Spleen (tissue), 11 donors: ENCODE measurements at regions not wholly inside any gene's neighbourhood (a gene's known extent, or its start where the extent isn't known, plus 50 kb on each side); places are given as distances from the start of the nearest gene placed in this dataset.

Experiments used
- DNase-seq: peaks from one replicate; pipeline ENCODE4 v3.0.0-alpha.2; 2020
- H3K27ac ChIP-seq, 8 donors: fragments of 200-600 bp; sonication (generic) in 7 of 8; 1 replicate in 4 of 8; 2 replicates in 4 of 8; pipeline versions ENCODE4 v1.5.0 to v1.8.0; 2016 to 2021; ENCODE audit warnings: inconsistent platforms in 4 of 8, mild to moderate bottlenecking in 4 of 8, moderate library complexity in 1 of 8
- H3K27me3 ChIP-seq, 7 donors: fragments of 200-600 bp; sonication (generic) in 6 of 7; replicated peaks in 1 of 7; 1 replicate in 4 of 7; 2 replicates in 3 of 7; pipeline versions ENCODE4 v1.5.0 to v1.8.0; 2016 to 2021; ENCODE audit warnings: inconsistent platforms in 3 of 7, mild to moderate bottlenecking in 1 of 7
- H3K36me3 ChIP-seq, 6 donors: fragments of 200-600 bp; sonication (generic) in 5 of 6; 1 replicate in 4 of 6; 2 replicates in 2 of 6; pipeline versions ENCODE4 v1.5.0 to v1.8.0; 2016 to 2021; ENCODE audit warnings: inconsistent platforms in 2 of 6
- H3K4me1 ChIP-seq, 6 donors: fragments of 200-600 bp; sonication (generic) in 5 of 6; 1 replicate in 3 of 6; 2 replicates in 3 of 6; pipeline versions ENCODE4 v1.5.0 to v1.8.0; 2016 to 2021; ENCODE audit warnings: inconsistent platforms in 3 of 6
- H3K4me3 ChIP-seq, 8 donors: fragments of 200-600 bp; sonication (generic) in 7 of 8; 1 replicate in 4 of 8; 2 replicates in 4 of 8; pipeline versions ENCODE4 v1.5.0 to v1.8.0; 2016 to 2021; ENCODE audit warnings: inconsistent platforms in 4 of 8, mild to moderate bottlenecking in 4 of 8, moderate library complexity in 2 of 8
- H3K9me3 ChIP-seq, 8 donors: fragments of 200-600 bp; sonication (generic) in 7 of 8; 1 replicate in 4 of 8; 2 replicates in 4 of 8; pipeline versions ENCODE4 v1.5.0 to v1.8.0; 2016 to 2021; ENCODE audit warnings: inconsistent platforms in 4 of 8
- POLR2A ChIP-seq, 3 donors: fragments of 450-650 bp; IDR thresholded peaks; one replicate each; pipeline ENCODE4 v1.5.1; 2017; ENCODE audit warnings: antibody characterized with exemption in 3 of 3, mild to moderate bottlenecking in 1 of 3
- POLR2AphosphoS5 ChIP-seq, 3 donors: sonication (generic); formaldehyde crosslinking; IDR thresholded peaks; one replicate each; pipeline ENCODE4 v1.5.1; 2017; ENCODE audit warnings: antibody characterized with exemption in 3 of 3
- WGBS, 5 donors: extraction: QIAGEN DNeasy Blood & Tissue Kit in 3 of 5; methylation state at CpG; one replicate each; pipeline versions ENCODE4 v1.1.5 to v1.1.7; 2013 to 2018; 5-methylcytosine and 5-hydroxymethylcytosine counted together
- intact Hi-C: fragments of 100-400 bp; cut with DNase I; formaldehyde crosslinking; loops from one replicate; pipeline ENCODE4 v1.15.0; 2023; ENCODE audit warnings: low total_unique reads
- TF ChIP-seq, protein P1 (sequence below), 11 experiments: fragments of 200-600 bp in 7 of 11; fragments of 450-650 bp in 4 of 11; sonication (generic) in 4 of 11; IDR thresholded peaks in 8 of 11; conservative IDR thresholded peaks in 3 of 11; 1 replicate in 7 of 11; 2 replicates in 4 of 11; pipeline versions ENCODE4 v1.4.0 to v1.8.0; 2016 to 2021; ENCODE audit warnings: antibody characterized with exemption in 11 of 11, inconsistent platforms in 4 of 11, mild to moderate bottlenecking in 1 of 11
- donor health status: healthy with polysubstance abuse.
- donor health status: DM: no; HTN: no; CAD: no; lungs with moderate emphysema.
- donor health status: DM: no; HTN: no; CAD: no.
- donor health status: Bipolar disorder and iron deficiency.
- donor health status: healthy.
- donor health status: DM: no; HTN: no; CAD: no.
- donor health status: DM: yes; HTN: yes; CAD: no.

DNA sequence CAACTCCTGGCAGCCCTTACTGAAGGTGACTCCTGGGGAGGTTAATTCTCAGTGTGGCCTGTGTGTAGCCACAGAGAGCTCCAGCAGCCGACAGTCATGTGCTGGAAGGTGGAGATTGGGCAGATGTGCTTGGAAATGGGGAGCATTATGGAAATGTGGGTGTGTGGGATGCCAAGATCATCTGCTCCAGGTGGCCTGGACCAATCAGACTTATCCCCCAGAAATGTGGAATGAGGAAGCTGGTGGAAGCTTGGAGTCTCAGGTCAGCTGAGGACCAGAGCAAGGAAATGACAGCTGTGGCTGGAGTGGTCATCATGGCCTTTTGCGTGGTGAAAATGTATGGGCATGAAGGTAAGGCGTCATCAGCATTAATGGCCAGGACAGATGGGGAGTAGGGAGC lies 234.0 kb downstream of the MIAT start:
- H3K4me1 ChIP-seq, result peaks cover 0 to 4% (median 0%) of the 10 kb centered on the region in 6 donors
- no peak for DNase-seq
- intact Hi-C loops, result no loop called here
- H3K36me3 ChIP-seq, result peaks cover 0 to 4% (median 0%) of the 10 kb centered on the region in 6 donors
- peaks cover 0 to 22% (median 0%) of the 10 kb centered on the region in 7 donors for H3K27me3 ChIP-seq
- no peak overlapping the region for H3K4me3 ChIP-seq
- TF ChIP-seq POLR2A (IDR thresholded peaks at IDR 0.05), result no peak
- TF ChIP-seq POLR2AphosphoS5 (IDR thresholded peaks at IDR 0.05), result no peak
- TF ChIP-seq, protein P1, sequence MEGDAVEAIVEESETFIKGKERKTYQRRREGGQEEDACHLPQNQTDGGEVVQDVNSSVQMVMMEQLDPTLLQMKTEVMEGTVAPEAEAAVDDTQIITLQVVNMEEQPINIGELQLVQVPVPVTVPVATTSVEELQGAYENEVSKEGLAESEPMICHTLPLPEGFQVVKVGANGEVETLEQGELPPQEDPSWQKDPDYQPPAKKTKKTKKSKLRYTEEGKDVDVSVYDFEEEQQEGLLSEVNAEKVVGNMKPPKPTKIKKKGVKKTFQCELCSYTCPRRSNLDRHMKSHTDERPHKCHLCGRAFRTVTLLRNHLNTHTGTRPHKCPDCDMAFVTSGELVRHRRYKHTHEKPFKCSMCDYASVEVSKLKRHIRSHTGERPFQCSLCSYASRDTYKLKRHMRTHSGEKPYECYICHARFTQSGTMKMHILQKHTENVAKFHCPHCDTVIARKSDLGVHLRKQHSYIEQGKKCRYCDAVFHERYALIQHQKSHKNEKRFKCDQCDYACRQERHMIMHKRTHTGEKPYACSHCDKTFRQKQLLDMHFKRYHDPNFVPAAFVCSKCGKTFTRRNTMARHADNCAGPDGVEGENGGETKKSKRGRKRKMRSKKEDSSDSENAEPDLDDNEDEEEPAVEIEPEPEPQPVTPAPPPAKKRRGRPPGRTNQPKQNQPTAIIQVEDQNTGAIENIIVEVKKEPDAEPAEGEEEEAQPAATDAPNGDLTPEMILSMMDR (IDR thresholded peaks at IDR 0.05 in 8 of 11, conservative IDR thresholded peaks at IDR 0.05 in 3 of 11), result no peak
- H3K9me3 ChIP-seq, result no peaks in the 10 kb centered on the region
- WGBS, 5 donors, result 87 to 94% (median 92%) methylated on average over 3 of the region's 3 CpGs
- no peak overlapping the region for H3K27ac ChIP-seq

DNA sequence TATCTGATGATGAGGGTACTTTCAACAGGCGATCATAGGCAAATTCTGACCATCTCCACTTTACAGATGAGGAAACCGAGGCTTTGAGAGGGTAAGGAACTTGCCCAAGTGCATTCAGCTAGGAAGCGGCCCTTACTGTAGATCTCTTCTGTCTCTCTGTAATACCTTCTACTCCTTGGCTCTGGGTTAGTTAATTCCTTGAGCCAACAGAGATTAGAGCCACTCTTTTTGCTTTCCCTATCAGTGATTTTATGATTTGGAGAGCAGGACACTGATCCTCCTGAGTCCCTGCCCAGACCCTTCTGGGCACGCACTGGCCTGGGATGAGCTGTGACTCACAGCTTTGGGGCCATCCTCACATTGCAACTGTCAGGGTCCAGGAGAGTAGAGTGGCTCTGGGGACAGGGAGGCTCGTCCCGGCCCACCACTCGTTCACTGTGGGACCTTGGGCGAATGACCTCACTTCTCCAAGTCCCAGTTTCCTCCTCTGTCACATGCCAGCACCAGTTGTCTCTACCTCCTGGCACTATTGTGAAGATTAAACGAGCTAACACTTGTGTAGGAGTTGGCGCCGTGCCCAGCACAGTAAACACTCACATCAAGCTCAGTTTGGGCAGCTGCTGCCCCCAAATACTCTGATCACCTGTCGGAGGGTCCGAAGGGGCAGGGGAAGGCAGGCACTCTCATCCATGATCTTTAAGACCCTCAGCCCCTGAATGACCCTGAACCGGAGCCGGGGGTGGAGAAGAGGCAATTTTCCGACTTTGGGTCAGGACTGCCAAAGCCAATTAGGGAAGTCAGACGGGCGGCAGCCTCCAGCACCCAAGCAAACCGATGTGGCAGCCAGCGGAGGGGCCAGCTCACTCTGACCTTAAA lies 235.0 kb downstream of the MIAT start:
- no peak for DNase-seq
- H3K36me3 ChIP-seq, result no peaks in the 10 kb centered on the region
- WGBS, 5 donors, result 58 to 68% (median 60%) methylated on average over 19 to 20 of the region's 20 CpGs
- H3K4me3 ChIP-seq, result no peak overlapping the region
- H3K27ac ChIP-seq, result no peak overlapping the region
- peaks cover 0 to 27% (median 0%) of the 10 kb centered on the region in 7 donors for H3K27me3 ChIP-seq
- intact Hi-C loops, result no loop called here
- peaks cover 0 to 4% (median 0%) of the 10 kb centered on the region in 6 donors for H3K4me1 ChIP-seq
- TF ChIP-seq POLR2A (IDR thresholded peaks at IDR 0.05), result no peak
- no peaks in the 10 kb centered on the region for H3K9me3 ChIP-seq

DNA sequence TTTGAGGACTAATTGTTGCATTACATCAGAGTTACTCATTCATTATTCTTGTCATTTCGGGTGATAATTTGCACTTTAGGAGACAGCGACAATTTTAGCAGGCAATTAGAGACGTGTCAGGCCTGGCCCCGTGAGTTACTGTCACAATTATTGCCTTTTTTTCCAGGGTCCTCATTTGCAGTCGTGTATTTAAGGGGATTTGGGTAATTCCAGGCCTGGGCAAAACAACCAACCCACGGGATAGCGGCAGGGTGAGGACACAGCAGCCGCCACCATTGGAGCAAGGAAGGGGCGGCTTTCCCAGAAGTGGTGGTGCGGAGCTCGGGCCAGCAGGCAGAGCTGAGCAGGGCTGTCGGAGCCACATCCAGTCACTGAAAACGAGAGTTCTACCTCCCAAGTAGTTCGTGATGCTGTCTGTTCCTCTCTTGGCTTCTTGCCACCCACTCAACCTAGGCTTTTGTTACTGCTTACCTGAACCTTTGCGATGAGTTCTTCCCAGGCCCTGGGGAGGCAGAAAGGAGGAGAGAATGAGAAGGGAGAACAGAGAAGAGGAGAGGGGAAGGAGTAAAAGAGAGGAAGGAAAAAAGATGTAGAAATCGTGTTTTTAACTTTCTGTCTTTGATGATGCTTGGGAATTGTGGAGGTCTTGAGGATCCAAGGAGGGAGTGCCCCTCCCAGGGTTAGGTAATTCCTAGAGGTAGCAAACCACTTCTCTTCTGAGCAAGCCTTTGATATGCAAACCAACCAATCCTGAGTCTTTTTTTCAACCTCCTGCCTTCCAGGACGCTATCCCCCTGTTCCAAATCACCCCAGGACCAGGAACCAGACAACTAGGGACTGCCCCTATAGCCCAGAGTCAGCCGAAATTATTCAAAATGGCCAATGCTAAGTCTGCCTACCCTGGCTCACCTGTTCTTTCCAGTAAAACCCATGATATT lies 236.1 kb downstream of the MIAT start:
- Histone ChIP-seq H3K4me3 (no peak overlapping the region), H3K27me3 (peaks cover 0 to 37% (median 0%) of the 10 kb centered on the region in 7 donors), H3K27ac (no peak overlapping the region), H3K4me1 (peaks cover 0 to 4% (median 0%) of the 10 kb centered on the region in 6 donors), H3K9me3 (no peaks in the 10 kb centered on the region), H3K36me3 (no peaks in the 10 kb centered on the region)
- no peak for DNase-seq
- intact Hi-C loops, result no loop called here
- 55 to 68% (median 65%) methylated on average over 18 of the region's 18 CpGs for WGBS, 5 donors
- TF ChIP-seq POLR2A (IDR thresholded peaks at IDR 0.05) (no peak), POLR2AphosphoS5 (IDR thresholded peaks at IDR 0.05) (no peak)
- TF ChIP-seq, protein P1 (IDR thresholded peaks at IDR 0.05 in 8 of 11, conservative IDR thresholded peaks at IDR 0.05 in 3 of 11), result no peak

GRCh38 chr22:26894362-26894761 lies 237.0 kb downstream of the MIAT start:
- Histone ChIP-seq H3K9me3 (no peaks in the 10 kb centered on the region), H3K4me1 (peaks cover 0 to 4% (median 0%) of the 10 kb centered on the region in 6 donors), H3K36me3 (no peaks in the 10 kb centered on the region), H3K27me3 (peaks cover 0 to 46% (median 3%) of the 10 kb centered on the region in 7 donors), H3K4me3 (no peak overlapping the region), H3K27ac (no peak overlapping the region)
- DNase-seq, result no peak
- WGBS, 5 donors, result 81 to 94% (median 86%) methylated on average over 5 of the region's 5 CpGs
- intact Hi-C loops, result no loop called here
- no peak for TF ChIP-seq POLR2AphosphoS5 (IDR thresholded peaks at IDR 0.05)
- TF ChIP-seq POLR2A (IDR thresholded peaks at IDR 0.05), result no peak
- TF ChIP-seq, protein P1 (IDR thresholded peaks at IDR 0.05 in 8 of 11, conservative IDR thresholded peaks at IDR 0.05 in 3 of 11), result no peak
